Vagina (tissue), 2 donors: ENCODE measurements at regions not wholly inside any gene's neighbourhood (a gene's known extent, or its start where the extent isn't known, plus 50 kb on each side); places are given as distances from the start of the nearest gene placed in this dataset.

Experiments
- POLR2A ChIP-seq, 2 donors: fragments of 450-650 bp; IDR thresholded peaks; one replicate each; pipeline ENCODE4 v1.6.1; 2017; ENCODE audit warnings: antibody characterized with exemption in 2 of 2, mild to moderate bottlenecking in 2 of 2, moderate library complexity in 2 of 2
- POLR2AphosphoS5 ChIP-seq, 2 donors: sonication (generic); formaldehyde crosslinking; IDR thresholded peaks; one replicate each; pipeline ENCODE4 v1.9.0; 2017; ENCODE audit warnings: antibody characterized with exemption in 2 of 2, mild to moderate bottlenecking in 2 of 2, low read depth in 1 of 2; ENCODE audit not compliant: insufficient read depth in 1 of 2
- TF ChIP-seq, protein P1 (sequence below), 3 experiments: fragments of 450-650 bp in 2 of 3; fragments of 200-600 bp in 1 of 3; sonication (generic) in 1 of 3; IDR thresholded peaks; one replicate each; pipeline ENCODE4 v1.5.1; 2017 to 2019; ENCODE audit warnings: antibody characterized with exemption in 3 of 3, mild to moderate bottlenecking in 2 of 3, moderate library complexity in 2 of 3

DNA sequence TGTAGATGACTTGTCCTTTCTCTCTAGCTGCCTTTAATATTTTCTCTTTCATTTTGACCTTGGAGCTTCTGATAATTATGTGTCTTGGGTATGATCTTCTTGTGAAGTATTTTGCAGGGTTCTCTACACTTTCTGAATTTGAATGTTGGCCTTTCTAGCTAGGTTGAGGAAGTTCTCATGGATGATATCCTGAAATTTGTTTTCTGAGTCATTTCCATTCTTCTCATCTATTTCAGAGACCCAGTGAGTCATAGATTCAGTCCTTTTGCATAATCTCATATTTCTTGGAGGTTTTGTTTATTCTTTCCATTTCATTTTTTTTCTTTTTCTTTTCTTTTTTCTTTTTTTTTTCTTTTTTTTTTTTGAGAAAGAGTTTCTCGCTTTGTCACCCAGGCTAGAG lies 585.7 kb upstream of the PABPC4L start:
- TF ChIP-seq, protein P1, sequence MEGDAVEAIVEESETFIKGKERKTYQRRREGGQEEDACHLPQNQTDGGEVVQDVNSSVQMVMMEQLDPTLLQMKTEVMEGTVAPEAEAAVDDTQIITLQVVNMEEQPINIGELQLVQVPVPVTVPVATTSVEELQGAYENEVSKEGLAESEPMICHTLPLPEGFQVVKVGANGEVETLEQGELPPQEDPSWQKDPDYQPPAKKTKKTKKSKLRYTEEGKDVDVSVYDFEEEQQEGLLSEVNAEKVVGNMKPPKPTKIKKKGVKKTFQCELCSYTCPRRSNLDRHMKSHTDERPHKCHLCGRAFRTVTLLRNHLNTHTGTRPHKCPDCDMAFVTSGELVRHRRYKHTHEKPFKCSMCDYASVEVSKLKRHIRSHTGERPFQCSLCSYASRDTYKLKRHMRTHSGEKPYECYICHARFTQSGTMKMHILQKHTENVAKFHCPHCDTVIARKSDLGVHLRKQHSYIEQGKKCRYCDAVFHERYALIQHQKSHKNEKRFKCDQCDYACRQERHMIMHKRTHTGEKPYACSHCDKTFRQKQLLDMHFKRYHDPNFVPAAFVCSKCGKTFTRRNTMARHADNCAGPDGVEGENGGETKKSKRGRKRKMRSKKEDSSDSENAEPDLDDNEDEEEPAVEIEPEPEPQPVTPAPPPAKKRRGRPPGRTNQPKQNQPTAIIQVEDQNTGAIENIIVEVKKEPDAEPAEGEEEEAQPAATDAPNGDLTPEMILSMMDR (IDR thresholded peaks at IDR 0.05): no peak
- TF ChIP-seq POLR2A (IDR thresholded peaks at IDR 0.05) (no peak), POLR2AphosphoS5 (IDR thresholded peaks at IDR 0.05; ENCODE audit: insufficient read depth in 1 of 2, low read depth in 1 of 2) (no peak)
